Stimulated activated CD4-positive, alpha-beta T cell treated with anti-CD3 and anti-CD28 coated beads, Interleukin-4, amount 100 ng/mL, for 24 hours (primary cell): ENCODE measurements at regions not wholly inside any gene's neighbourhood (a gene's known extent, or its start where the extent isn't known, plus 50 kb on each side); places are given as distances from the start of the nearest gene placed in this dataset.

Experiments used
- DNase-seq: peaks from one replicate; pipeline ENCODE4 v3.0.0-alpha.2; 2020

GRCh38 chr21:38980416-38981313 lies 174.9 kb downstream of the ETS2 start:
- no peak for DNase-seq

- no peak for DNase-seq
Measured at GRCh38 chr21:38979271-38980121, 173.8 kb downstream of the ETS2 start.

GRCh38 chr21:38976900-38977299 lies 171.2 kb downstream of the ETS2 start:
- no peak for DNase-seq

- no peak for DNase-seq
Measured at GRCh38 chr21:38973552-38973951, 167.8 kb downstream of the ETS2 start.

GRCh38 chr21:38972078-38972477 lies 166.3 kb downstream of the ETS2 start:
- no peak for DNase-seq

- DNase-seq = no peak
Measured at GRCh38 chr21:38970765-38971164, 165.0 kb downstream of the ETS2 start.

- no peak for DNase-seq
Measured at GRCh38 chr21:38968887-38969543, 163.3 kb downstream of the ETS2 start.

- DNase-seq = no peak
Measured at GRCh38 chr21:38965910-38966504, 160.3 kb downstream of the ETS2 start.

GRCh38 chr21:38965241-38965640 lies 159.5 kb downstream of the ETS2 start:
- DNase-seq = no peak

- DNase-seq = no peak
Measured at GRCh38 chr21:38963006-38963405, 157.3 kb downstream of the ETS2 start.

GRCh38 chr21:38960251-38960650 lies 154.5 kb downstream of the ETS2 start:
- no peak for DNase-seq

- no peak for DNase-seq
Measured at GRCh38 chr21:38959692-38960061, 153.9 kb downstream of the ETS2 start.

GRCh38 chr21:38958940-38959691 lies 153.4 kb downstream of the ETS2 start:
- no peak for DNase-seq

GRCh38 chr21:38958323-38958705 lies 152.6 kb downstream of the ETS2 start:
- DNase-seq = no peak

- DNase-seq = no peak
Measured at GRCh38 chr21:38957575-38958322, 152.0 kb downstream of the ETS2 start.

GRCh38 chr21:38956856-38957571 lies 151.3 kb downstream of the ETS2 start:
- DNase-seq = no peak

- no peak for DNase-seq
Measured at GRCh38 chr21:38956521-38956855, 150.8 kb downstream of the ETS2 start.

GRCh38 chr21:38956007-38956406 lies 150.3 kb downstream of the ETS2 start:
- DNase-seq = no peak

GRCh38 chr21:38955495-38955894 lies 149.8 kb downstream of the ETS2 start:
- DNase-seq = no peak

GRCh38 chr21:38954588-38955004 lies 148.9 kb downstream of the ETS2 start:
- no peak for DNase-seq

- no peak for DNase-seq
Measured at GRCh38 chr21:38953516-38953915, 147.8 kb downstream of the ETS2 start.
